ENCODE measurements at regions not wholly inside any gene's neighbourhood (a gene's known extent, or its start where the extent isn't known, plus 50 kb on each side); places are given as distances from the start of the nearest gene placed in this dataset.

DNA sequence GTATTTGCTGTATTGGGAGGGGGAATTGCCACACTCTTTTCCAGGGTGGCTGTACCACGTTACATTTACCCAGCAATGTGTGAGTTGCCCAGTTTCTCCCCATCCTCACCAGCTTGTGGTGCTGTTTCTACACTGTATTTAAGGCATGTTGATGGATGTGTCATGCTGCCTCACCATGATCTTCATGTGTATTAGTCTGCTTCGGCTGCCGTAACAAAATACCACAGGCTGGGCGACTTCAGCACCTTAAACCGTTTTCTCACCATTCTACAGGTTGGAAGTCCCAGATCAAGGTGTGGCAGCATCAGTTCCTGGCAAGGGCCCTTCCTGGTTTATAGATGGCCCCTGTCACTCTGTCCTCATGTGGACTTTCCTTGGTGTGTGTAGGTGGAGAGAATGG, 169.7 kb downstream of the IGLL1 start:
- peaks cover 3% of the 10 kb centered on the region for H3K9me3 Mint-ChIP-seq (ENCODE audit: low read depth)
- no peaks in the 10 kb centered on the region for H3K27me3 Mint-ChIP-seq
- no peak overlapping the region for H3K27ac Mint-ChIP-seq
- no peak for TF ChIP-seq CTCF (IDR thresholded peaks at IDR 0.05; ENCODE audit: unreplicated experiment)
- DNase-seq (ENCODE audit: low spot score, unreplicated experiment) = no peak
- no peak overlapping the region for H3K4me3 Mint-ChIP-seq (ENCODE audit: low read depth)
- H3K4me1 Mint-ChIP-seq (ENCODE audit: low read depth) = peaks cover 5% of the 10 kb centered on the region
- H3K36me3 Mint-ChIP-seq (ENCODE audit: insufficient read depth) = no peaks in the 10 kb centered on the region

DNA sequence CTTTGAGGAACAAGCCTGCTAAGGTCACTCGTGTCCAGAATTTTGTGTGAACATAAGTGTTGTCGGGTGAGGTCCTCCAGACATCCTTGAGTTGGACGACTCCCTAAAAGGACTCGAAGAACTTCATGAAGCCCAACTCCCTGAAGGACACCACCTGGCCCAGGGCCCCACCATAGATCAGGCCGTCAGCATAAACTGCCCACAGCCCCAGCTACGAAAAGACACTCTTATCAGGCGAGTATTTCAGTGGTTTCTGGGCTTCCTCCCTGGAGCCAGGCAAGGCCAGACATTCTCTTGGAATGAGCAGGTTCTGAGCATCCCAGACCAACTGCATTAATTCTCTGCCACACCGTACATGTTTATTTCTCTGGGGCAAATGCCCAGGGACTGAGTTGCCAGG, 170.1 kb downstream of the IGLL1 start:
- Mint-ChIP-seq H3K4me1 (ENCODE audit: low read depth) (peaks cover 4% of the 10 kb centered on the region), H3K27ac (no peak overlapping the region), H3K9me3 (ENCODE audit: low read depth) (peaks cover 3% of the 10 kb centered on the region), H3K36me3 (ENCODE audit: insufficient read depth) (no peaks in the 10 kb centered on the region), H3K27me3 (no peaks in the 10 kb centered on the region), H3K4me3 (ENCODE audit: low read depth) (no peak overlapping the region)
- no peak for TF ChIP-seq CTCF (IDR thresholded peaks at IDR 0.05; ENCODE audit: unreplicated experiment)
- DNase-seq (ENCODE audit: low spot score, unreplicated experiment) = no peak

GRCh38 chr22:23408321-23408720, 171.8 kb downstream of the IGLL1 start:
- H3K9me3 Mint-ChIP-seq (ENCODE audit: low read depth) = peaks cover 3% of the 10 kb centered on the region
- H3K27ac Mint-ChIP-seq = no peak overlapping the region
- no peaks in the 10 kb centered on the region for H3K36me3 Mint-ChIP-seq (ENCODE audit: insufficient read depth)
- H3K4me3 Mint-ChIP-seq (ENCODE audit: low read depth) = no peak overlapping the region
- H3K27me3 Mint-ChIP-seq = no peaks in the 10 kb centered on the region
- DNase-seq (ENCODE audit: low spot score, unreplicated experiment) = no peak
- no peak for TF ChIP-seq CTCF (IDR thresholded peaks at IDR 0.05; ENCODE audit: unreplicated experiment)
- H3K4me1 Mint-ChIP-seq (ENCODE audit: low read depth) = peaks cover 8% of the 10 kb centered on the region

- no peaks in the 10 kb centered on the region for H3K36me3 Mint-ChIP-seq (ENCODE audit: insufficient read depth)
- no peak overlapping the region for H3K4me3 Mint-ChIP-seq (ENCODE audit: low read depth)
- no peak for DNase-seq (ENCODE audit: low spot score, unreplicated experiment)
- no peaks in the 10 kb centered on the region for H3K27me3 Mint-ChIP-seq
- H3K4me1 Mint-ChIP-seq (ENCODE audit: low read depth) = peaks cover 6% of the 10 kb centered on the region
- TF ChIP-seq CTCF (IDR thresholded peaks at IDR 0.05; ENCODE audit: unreplicated experiment) = no peak
- H3K27ac Mint-ChIP-seq = no peak overlapping the region
- H3K9me3 Mint-ChIP-seq (ENCODE audit: low read depth) = peaks cover 3% of the 10 kb centered on the region
Measured at GRCh38 chr22:23405366-23405851, 174.7 kb downstream of the IGLL1 start.

- TF ChIP-seq CTCF (IDR thresholded peaks at IDR 0.05; ENCODE audit: unreplicated experiment) = no peak
- Mint-ChIP-seq H3K27me3 (no peaks in the 10 kb centered on the region), H3K9me3 (ENCODE audit: low read depth) (peaks cover 3% of the 10 kb centered on the region), H3K4me1 (ENCODE audit: low read depth) (peaks cover 6% of the 10 kb centered on the region), H3K27ac (no peak overlapping the region), H3K36me3 (ENCODE audit: insufficient read depth) (no peaks in the 10 kb centered on the region), H3K4me3 (ENCODE audit: low read depth) (no peak overlapping the region)
- DNase-seq (ENCODE audit: low spot score, unreplicated experiment) = no peak
Measured at GRCh38 chr22:23404689-23405365, 175.3 kb downstream of the IGLL1 start.

All from progenitor cell of endocrine pancreas (in vitro differentiated cells).